ENCODE measurements at regions not wholly inside any gene's neighbourhood (a gene's known extent, or its start where the extent isn't known, plus 50 kb on each side); places are given as distances from the start of the nearest gene placed in this dataset.

DNA sequence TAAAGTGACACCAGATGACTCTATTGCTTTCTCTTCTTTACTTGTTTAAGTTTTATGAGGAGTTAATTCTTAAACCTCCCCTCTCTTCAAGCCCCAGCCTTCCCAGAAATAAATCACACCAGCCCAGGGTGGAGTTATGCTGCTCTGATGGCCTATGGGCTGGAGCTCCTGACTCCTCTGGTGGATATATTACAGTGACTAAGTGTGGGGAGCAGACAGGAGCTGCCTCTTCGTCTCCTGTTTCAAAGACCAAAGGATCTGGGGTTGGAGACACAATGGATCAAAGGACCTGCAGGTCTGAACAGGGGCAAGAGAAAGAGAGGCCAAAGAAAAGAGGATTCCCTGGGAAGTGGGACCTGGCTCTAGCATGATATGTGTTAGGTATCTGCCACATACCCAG lies 312.0 kb upstream of the MSX2 start:
- no peaks in the 10 kb centered on the region for H3K9me3 ChIP-seq (ENCODE audit: control insufficient read depth, insufficient read depth, low read depth, low read length)
- TF ChIP-seq EZH2 (IDR thresholded peaks at IDR 0.05; ENCODE audit: low read length, missing control alignments): no peak
- TF ChIP-seq, protein P1, sequence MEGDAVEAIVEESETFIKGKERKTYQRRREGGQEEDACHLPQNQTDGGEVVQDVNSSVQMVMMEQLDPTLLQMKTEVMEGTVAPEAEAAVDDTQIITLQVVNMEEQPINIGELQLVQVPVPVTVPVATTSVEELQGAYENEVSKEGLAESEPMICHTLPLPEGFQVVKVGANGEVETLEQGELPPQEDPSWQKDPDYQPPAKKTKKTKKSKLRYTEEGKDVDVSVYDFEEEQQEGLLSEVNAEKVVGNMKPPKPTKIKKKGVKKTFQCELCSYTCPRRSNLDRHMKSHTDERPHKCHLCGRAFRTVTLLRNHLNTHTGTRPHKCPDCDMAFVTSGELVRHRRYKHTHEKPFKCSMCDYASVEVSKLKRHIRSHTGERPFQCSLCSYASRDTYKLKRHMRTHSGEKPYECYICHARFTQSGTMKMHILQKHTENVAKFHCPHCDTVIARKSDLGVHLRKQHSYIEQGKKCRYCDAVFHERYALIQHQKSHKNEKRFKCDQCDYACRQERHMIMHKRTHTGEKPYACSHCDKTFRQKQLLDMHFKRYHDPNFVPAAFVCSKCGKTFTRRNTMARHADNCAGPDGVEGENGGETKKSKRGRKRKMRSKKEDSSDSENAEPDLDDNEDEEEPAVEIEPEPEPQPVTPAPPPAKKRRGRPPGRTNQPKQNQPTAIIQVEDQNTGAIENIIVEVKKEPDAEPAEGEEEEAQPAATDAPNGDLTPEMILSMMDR (conservative IDR thresholded peaks at IDR 0.05 in 1 of 2, IDR thresholded peaks at IDR 0.05 in 1 of 2; ENCODE audit: low read depth in 1 of 2, low read length in 2 of 2): no peak
- no peak overlapping the region for H2AFZ ChIP-seq (ENCODE audit: low read length)
- H3K4me1 ChIP-seq (ENCODE audit: control insufficient read depth, extremely low read depth, insufficient read depth, low read length): no peaks in the 10 kb centered on the region
- no peaks in the 10 kb centered on the region for H4K20me1 ChIP-seq (ENCODE audit: control insufficient read depth, extremely low read depth, insufficient read depth, low read length)
- H3K79me2 ChIP-seq (ENCODE audit: control insufficient read depth, insufficient read depth, low read length): no peaks in the 10 kb centered on the region
- peak in 1 of 2 donors; percentile 58 for DNase-seq (ENCODE audit: low read depth in 2 of 2)
- H3K4me3 ChIP-seq (replicated peaks in 1 of 4; ENCODE audit: control extremely low read depth in 1 of 4, insufficient read depth in 1 of 4, low read depth in 3 of 4, low read length in 4 of 4): no peak overlapping the region
- H3K9ac ChIP-seq (ENCODE audit: insufficient read depth, low read length): no peak overlapping the region
- H3K27ac ChIP-seq (ENCODE audit: insufficient read depth, low read length): no peak overlapping the region
- H3K36me3 ChIP-seq (ENCODE audit: control insufficient read depth, insufficient read depth, low read length): no peaks in the 10 kb centered on the region
- no peak overlapping the region for H3K4me2 ChIP-seq (ENCODE audit: extremely low read depth, insufficient read depth, low read length)
- H3K27me3 ChIP-seq (ENCODE audit: control insufficient read depth, insufficient read depth, low read length): no peaks in the 10 kb centered on the region

GRCh38 chr5:174412941-174413340 lies 311.4 kb upstream of the MSX2 start:
- Histone ChIP-seq H3K4me1 (ENCODE audit: control insufficient read depth, extremely low read depth, insufficient read depth, low read length) (no peaks in the 10 kb centered on the region), H3K27me3 (ENCODE audit: control insufficient read depth, insufficient read depth, low read length) (no peaks in the 10 kb centered on the region), H3K9ac (ENCODE audit: insufficient read depth, low read length) (no peak overlapping the region), H4K20me1 (ENCODE audit: control insufficient read depth, extremely low read depth, insufficient read depth, low read length) (no peaks in the 10 kb centered on the region), H2AFZ (ENCODE audit: low read length) (no peak overlapping the region), H3K4me2 (ENCODE audit: extremely low read depth, insufficient read depth, low read length) (no peak overlapping the region), H3K79me2 (ENCODE audit: control insufficient read depth, insufficient read depth, low read length) (no peaks in the 10 kb centered on the region), H3K36me3 (ENCODE audit: control insufficient read depth, insufficient read depth, low read length) (no peaks in the 10 kb centered on the region), H3K27ac (ENCODE audit: insufficient read depth, low read length) (no peak overlapping the region), H3K4me3 (replicated peaks in 1 of 4; ENCODE audit: control extremely low read depth in 1 of 4, insufficient read depth in 1 of 4, low read depth in 3 of 4, low read length in 4 of 4) (no peak overlapping the region), H3K9me3 (ENCODE audit: control insufficient read depth, insufficient read depth, low read depth, low read length) (no peaks in the 10 kb centered on the region)
- TF ChIP-seq, protein P1 (conservative IDR thresholded peaks at IDR 0.05 in 1 of 2, IDR thresholded peaks at IDR 0.05 in 1 of 2; ENCODE audit: low read depth in 1 of 2, low read length in 2 of 2): no peak
- TF ChIP-seq EZH2 (IDR thresholded peaks at IDR 0.05; ENCODE audit: low read length, missing control alignments): no peak
- peak; percentile 15 to 70 for DNase-seq (ENCODE audit: low read depth in 2 of 2)

DNA sequence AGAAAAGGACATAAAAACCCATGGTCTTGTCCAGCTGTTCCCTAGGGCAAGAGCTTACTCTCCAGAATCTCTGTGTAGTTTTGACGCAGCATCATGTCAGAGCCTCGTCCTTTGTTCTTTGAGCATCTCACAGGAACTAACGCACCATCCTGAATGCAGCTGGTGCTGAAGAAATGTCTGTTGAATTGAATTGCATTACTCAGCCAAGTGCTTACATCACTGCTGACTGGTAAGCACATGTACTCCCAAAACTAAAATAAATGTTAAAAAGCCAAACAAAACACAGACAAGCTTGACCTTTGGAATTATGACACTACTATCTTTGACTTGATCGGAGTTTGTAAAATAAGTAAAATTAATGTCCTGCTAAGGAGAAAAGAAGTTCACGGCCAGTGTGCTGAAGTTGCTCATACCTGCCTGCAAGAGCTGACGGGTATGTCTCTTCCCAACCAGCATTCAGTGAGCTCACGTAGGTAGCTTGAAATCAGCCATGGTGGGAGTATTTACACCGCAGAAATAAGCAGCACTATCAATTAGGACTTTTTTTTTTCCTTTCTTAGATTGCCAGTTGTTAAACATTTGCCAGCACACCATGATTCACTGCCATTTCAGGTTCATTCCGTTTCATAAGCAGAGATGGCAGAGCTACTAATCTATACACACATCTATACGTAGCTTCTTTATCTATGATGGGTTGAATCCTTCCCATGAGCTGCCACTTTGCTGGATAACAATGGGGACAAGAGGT lies 310.6 kb upstream of the MSX2 start:
- no peaks in the 10 kb centered on the region for H3K4me1 ChIP-seq (ENCODE audit: control insufficient read depth, extremely low read depth, insufficient read depth, low read length)
- no peaks in the 10 kb centered on the region for H3K36me3 ChIP-seq (ENCODE audit: control insufficient read depth, insufficient read depth, low read length)
- H3K9me3 ChIP-seq (ENCODE audit: control insufficient read depth, insufficient read depth, low read depth, low read length): no peaks in the 10 kb centered on the region
- H3K4me2 ChIP-seq (ENCODE audit: extremely low read depth, insufficient read depth, low read length): no peak overlapping the region
- TF ChIP-seq, protein P1 (conservative IDR thresholded peaks at IDR 0.05 in 1 of 2, IDR thresholded peaks at IDR 0.05 in 1 of 2; ENCODE audit: low read depth in 1 of 2, low read length in 2 of 2): no peak
- no peak for TF ChIP-seq EZH2 (IDR thresholded peaks at IDR 0.05; ENCODE audit: low read length, missing control alignments)
- no peak overlapping the region for H3K9ac ChIP-seq (ENCODE audit: insufficient read depth, low read length)
- no peaks in the 10 kb centered on the region for H4K20me1 ChIP-seq (ENCODE audit: control insufficient read depth, extremely low read depth, insufficient read depth, low read length)
- no peaks in the 10 kb centered on the region for H3K27me3 ChIP-seq (ENCODE audit: control insufficient read depth, insufficient read depth, low read length)
- no peak overlapping the region for H2AFZ ChIP-seq (ENCODE audit: low read length)
- no peak overlapping the region for H3K27ac ChIP-seq (ENCODE audit: insufficient read depth, low read length)
- H3K79me2 ChIP-seq (ENCODE audit: control insufficient read depth, insufficient read depth, low read length): no peaks in the 10 kb centered on the region
- H3K4me3 ChIP-seq (replicated peaks in 1 of 4; ENCODE audit: control extremely low read depth in 1 of 4, insufficient read depth in 1 of 4, low read depth in 3 of 4, low read length in 4 of 4): no peak overlapping the region
- DNase-seq (ENCODE audit: low read depth in 2 of 2): peak; percentile 85 to 97
